Thyroid gland (tissue), 4 donors: ENCODE measurements at regions not wholly inside any gene's neighbourhood (a gene's known extent, or its start where the extent isn't known, plus 50 kb on each side); places are given as distances from the start of the nearest gene placed in this dataset.

Experiments used
- DNase-seq, 2 donors: peaks; one replicate each; pipeline ENCODE4 v3.0.0-alpha.2; 2019
- H3K27ac ChIP-seq, 3 donors: fragments of 200-600 bp; sonication (generic); 1 replicate in 2 of 3; 2 replicates in 1 of 3; pipeline ENCODE4 v1.5.1; 2016 to 2019; ENCODE audit warnings: mild to moderate bottlenecking in 1 of 3, moderate library complexity in 1 of 3
- H3K27me3 ChIP-seq: fragments of 200-600 bp; sonication (generic); one replicate; pipeline ENCODE4 v1.5.1; 2019
- H3K36me3 ChIP-seq, 2 donors: fragments of 200-600 bp; sonication (generic); one replicate each; pipeline ENCODE4 v1.5.1; 2016 to 2019
- H3K4me1 ChIP-seq, 2 donors: fragments of 200-600 bp; sonication (generic); one replicate each; pipeline ENCODE4 v1.5.1; 2017 to 2019
- H3K4me3 ChIP-seq, 3 donors: fragments of 200-600 bp; sonication (generic); replicated peaks in 1 of 3; 1 replicate in 2 of 3; 2 replicates in 1 of 3; pipeline ENCODE4 v1.5.1; 2016; ENCODE audit warnings: mild to moderate bottlenecking in 1 of 3
- H3K9me3 ChIP-seq: fragments of 200-600 bp; sonication (generic); one replicate; pipeline ENCODE4 v1.5.1; 2017
- CTCF ChIP-seq, 6 experiments: fragments of 200-600 bp in 3 of 6; fragments of 450-650 bp in 3 of 6; sonication (generic) in 3 of 6; IDR thresholded peaks; one replicate each; pipeline ENCODE4 v1.5.1; 2016 to 2019; ENCODE audit warnings: antibody characterized with exemption in 6 of 6, mild to moderate bottlenecking in 2 of 6, inconsistent platforms in 1 of 6, moderate library complexity in 1 of 6
- POLR2A ChIP-seq, 2 donors: fragments of 450-650 bp; IDR thresholded peaks; one replicate each; pipeline ENCODE4 v1.6.1; 2017; ENCODE audit warnings: antibody characterized with exemption in 2 of 2, mild to moderate bottlenecking in 2 of 2, moderate library complexity in 1 of 2
- WGBS, 2 donors: methylation state at CpG; one replicate each; pipeline ENCODE4 v1.1.5; 2017; 5-methylcytosine and 5-hydroxymethylcytosine counted together
- intact Hi-C: fragments of 100-400 bp; cut with DNase I; formaldehyde crosslinking; loops from one replicate; pipeline ENCODE4 v1.15.1; 2023

GRCh38 chr11:22991196-22991595 lies 130.9 kb upstream of the CCDC179 start:
- Histone ChIP-seq H3K36me3 (no peaks in the 10 kb centered on the region), H3K9me3 (no peaks in the 10 kb centered on the region), H3K4me3 (no peak overlapping the region), H3K27ac (no peak overlapping the region), H3K4me1 (no peaks in the 10 kb centered on the region), H3K27me3 (no peaks in the 10 kb centered on the region)
- TF ChIP-seq CTCF (IDR thresholded peaks at IDR 0.05), result no peak
- TF ChIP-seq POLR2A (IDR thresholded peaks at IDR 0.05), result no peak
- no peak for DNase-seq
- intact Hi-C loops, result no loop called here

DNA sequence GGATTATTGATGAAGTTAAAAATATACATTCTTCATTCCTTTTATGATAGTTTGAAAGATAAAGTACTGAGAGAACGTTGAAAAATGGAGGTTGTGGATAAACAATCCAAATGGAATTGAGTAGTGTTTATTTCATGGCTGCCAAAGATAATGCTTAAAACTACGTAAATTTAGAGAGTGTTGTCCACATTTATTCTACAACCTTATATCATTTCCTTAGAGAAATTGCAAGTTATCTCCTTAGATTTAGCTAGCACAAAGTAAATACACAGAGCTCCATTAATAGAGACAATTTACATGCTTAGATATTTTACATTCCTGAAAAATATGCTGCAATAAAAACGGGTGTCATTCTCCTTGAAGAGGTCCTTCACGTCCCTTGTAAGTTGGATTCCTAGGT lies 146.5 kb upstream of the CCDC179 start:
- H3K27me3 ChIP-seq, result no peaks in the 10 kb centered on the region
- H3K27ac ChIP-seq, result no peak overlapping the region
- H3K36me3 ChIP-seq, result no peaks in the 10 kb centered on the region
- 55 to 56% methylated on average over 4 of the region's 4 CpGs for WGBS, 2 donors
- no peak overlapping the region for H3K4me3 ChIP-seq
- intact Hi-C loops, result no loop called here
- H3K9me3 ChIP-seq, result no peaks in the 10 kb centered on the region
- DNase-seq, result no peak
- H3K4me1 ChIP-seq, result no peaks in the 10 kb centered on the region
- TF ChIP-seq POLR2A (IDR thresholded peaks at IDR 0.05), result no peak

DNA sequence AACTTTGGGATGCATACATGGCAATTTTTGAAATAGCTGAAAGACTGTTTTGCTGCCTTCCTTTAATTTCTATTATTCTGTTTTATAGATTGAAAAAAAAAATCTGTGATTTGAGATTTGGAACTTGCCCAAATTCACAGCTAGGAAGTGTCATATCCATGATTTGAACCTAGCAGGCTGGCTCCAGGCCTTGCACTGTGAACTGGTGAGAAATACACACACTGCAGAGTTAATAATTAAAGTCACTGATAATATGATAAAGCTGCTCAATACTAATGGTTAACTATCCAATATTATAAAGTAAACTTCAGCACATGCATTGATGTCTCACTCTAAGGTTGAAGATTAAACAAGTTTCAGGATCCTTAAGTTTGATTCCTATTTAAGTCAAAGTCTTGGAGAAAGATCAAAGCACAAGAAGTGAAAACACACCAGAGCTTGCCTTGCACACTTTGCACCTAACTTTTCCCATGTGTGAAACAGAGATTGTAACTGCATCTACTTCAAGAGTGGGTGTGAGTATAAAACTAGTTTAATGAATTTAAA lies 150.6 kb upstream of the CCDC179 start:
- Histone ChIP-seq H3K4me3 (no peak overlapping the region), H3K36me3 (no peaks in the 10 kb centered on the region), H3K27me3 (no peaks in the 10 kb centered on the region), H3K9me3 (no peaks in the 10 kb centered on the region), H3K4me1 (no peaks in the 10 kb centered on the region), H3K27ac (no peak overlapping the region)
- intact Hi-C loops, result no loop called here
- TF ChIP-seq POLR2A (IDR thresholded peaks at IDR 0.05) (no peak), CTCF (IDR thresholded peaks at IDR 0.05) (no peak)
- DNase-seq, result no peak

DNA sequence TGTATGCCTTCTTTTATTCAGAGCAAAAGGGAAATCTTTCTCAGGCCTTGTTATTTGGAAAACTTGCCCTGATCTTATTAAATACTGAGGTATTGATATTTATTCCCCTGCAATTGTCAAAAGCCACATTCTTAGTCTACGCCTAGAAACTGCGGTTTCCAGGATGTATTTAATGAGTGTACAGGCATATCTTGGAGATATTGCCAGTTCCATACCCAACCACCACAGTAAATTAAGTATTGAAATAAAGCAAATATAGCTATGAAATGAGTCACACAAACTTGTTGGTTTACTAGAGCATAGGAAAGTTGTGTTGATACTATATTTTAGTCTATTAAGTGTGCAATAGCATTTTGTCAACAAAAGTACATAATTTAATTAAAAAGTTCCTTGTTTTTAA lies 152.7 kb upstream of the CCDC179 start:
- intact Hi-C loops, result no loop called here
- Histone ChIP-seq H3K9me3 (no peaks in the 10 kb centered on the region), H3K4me1 (no peaks in the 10 kb centered on the region), H3K4me3 (no peak overlapping the region), H3K36me3 (no peaks in the 10 kb centered on the region), H3K27me3 (no peaks in the 10 kb centered on the region), H3K27ac (no peak overlapping the region)
- WGBS, 2 donors, result 97% methylated on average over 2 of the region's 2 CpGs
- TF ChIP-seq POLR2A (IDR thresholded peaks at IDR 0.05), result no peak
- no peak for TF ChIP-seq CTCF (IDR thresholded peaks at IDR 0.05)
- DNase-seq, result no peak

DNA sequence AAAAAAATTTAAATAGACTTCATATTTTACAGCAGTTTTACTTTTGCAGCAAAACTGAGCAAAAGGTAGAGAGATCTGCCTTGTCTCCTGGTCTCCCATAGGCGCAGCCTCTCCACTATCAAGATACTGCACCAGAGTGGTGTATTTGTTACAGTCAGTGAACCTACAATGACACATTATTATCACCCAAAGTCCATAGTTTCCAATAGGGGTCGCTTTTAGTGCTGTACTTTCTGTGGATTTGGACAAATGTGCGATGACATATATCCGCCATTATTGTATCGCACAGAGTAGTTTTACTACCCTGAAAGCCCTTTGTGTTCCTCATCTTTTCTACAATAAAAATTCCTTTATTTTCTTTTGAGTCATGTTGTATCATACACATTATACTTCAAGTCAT lies 153.2 kb upstream of the CCDC179 start:
- 88 to 91% methylated on average over 5 of the region's 5 CpGs for WGBS, 2 donors
- Histone ChIP-seq H3K9me3 (no peaks in the 10 kb centered on the region), H3K27ac (no peak overlapping the region), H3K27me3 (no peaks in the 10 kb centered on the region), H3K4me1 (no peaks in the 10 kb centered on the region), H3K4me3 (no peak overlapping the region), H3K36me3 (no peaks in the 10 kb centered on the region)
- no peak for DNase-seq
- no peak for TF ChIP-seq POLR2A (IDR thresholded peaks at IDR 0.05)
- no peak for TF ChIP-seq CTCF (IDR thresholded peaks at IDR 0.05)
- intact Hi-C loops, result no loop called here

- H3K4me3 ChIP-seq, result no peak overlapping the region
- no peaks in the 10 kb centered on the region for H3K9me3 ChIP-seq
- intact Hi-C loops, result no loop called here
- whole genome bisulfite sequencing, 2 donors, result 27 to 29% methylated on average over 3 to 4 of the region's 4 CpGs
- no peaks in the 10 kb centered on the region for H3K27me3 ChIP-seq
- H3K36me3 ChIP-seq, result no peaks in the 10 kb centered on the region
- peak; percentile 3 to 4 for DNase-seq
- H3K4me1 ChIP-seq, result no peaks in the 10 kb centered on the region
- TF ChIP-seq POLR2A (IDR thresholded peaks at IDR 0.05) (no peak), CTCF (IDR thresholded peaks at IDR 0.05) (peak in 1 of 6 experiments; percentile 46)
- H3K27ac ChIP-seq, result no peak overlapping the region
Observed at GRCh38 chr11:23021287-23021863, 161.1 kb upstream of the CCDC179 start.
